ENCODE measurements at regions not wholly inside any gene's neighbourhood (a gene's known extent, or its start where the extent isn't known, plus 50 kb on each side); places are given as distances from the start of the nearest gene placed in this dataset.

DNA sequence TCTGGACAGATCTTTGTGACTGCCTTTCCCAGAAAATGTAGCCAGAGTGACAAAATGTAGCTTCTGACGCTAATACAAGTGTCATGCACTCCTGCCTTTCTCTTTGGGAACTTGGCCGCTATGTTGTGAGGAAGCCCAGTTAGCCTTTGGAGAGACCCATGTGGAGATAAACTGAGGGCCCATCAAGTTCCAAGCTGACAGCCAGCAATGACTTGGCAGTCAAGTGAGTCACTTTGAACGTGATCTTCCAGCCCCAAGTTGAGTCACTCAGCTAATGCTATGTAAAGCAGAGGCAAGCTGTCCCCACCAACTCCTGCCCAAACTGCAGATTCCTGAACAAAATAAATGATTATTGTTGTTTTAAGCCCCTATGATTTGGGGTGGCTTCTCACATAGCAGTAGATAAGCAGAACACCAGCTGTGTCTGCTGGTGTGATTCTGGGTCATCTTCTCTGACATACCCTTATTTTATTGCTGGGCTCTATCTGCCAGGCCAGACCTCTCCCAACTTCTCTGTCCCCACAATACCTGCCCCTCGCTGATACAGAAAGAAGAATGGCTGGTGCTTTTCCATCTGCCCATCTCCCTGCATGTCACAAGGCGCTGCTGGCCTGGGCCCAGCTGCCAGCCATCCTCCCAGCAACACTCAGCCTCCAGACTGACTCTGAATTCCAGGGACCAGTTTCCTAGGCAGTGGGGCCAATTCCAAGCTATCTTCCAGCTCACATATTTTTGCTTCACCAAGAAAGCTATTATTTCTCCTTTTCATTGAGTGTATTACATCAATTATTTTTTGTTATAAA lies 274.8 kb downstream of the LRFN2 start:
- DNase-seq (ENCODE audit: low spot score) = no peak

DNA sequence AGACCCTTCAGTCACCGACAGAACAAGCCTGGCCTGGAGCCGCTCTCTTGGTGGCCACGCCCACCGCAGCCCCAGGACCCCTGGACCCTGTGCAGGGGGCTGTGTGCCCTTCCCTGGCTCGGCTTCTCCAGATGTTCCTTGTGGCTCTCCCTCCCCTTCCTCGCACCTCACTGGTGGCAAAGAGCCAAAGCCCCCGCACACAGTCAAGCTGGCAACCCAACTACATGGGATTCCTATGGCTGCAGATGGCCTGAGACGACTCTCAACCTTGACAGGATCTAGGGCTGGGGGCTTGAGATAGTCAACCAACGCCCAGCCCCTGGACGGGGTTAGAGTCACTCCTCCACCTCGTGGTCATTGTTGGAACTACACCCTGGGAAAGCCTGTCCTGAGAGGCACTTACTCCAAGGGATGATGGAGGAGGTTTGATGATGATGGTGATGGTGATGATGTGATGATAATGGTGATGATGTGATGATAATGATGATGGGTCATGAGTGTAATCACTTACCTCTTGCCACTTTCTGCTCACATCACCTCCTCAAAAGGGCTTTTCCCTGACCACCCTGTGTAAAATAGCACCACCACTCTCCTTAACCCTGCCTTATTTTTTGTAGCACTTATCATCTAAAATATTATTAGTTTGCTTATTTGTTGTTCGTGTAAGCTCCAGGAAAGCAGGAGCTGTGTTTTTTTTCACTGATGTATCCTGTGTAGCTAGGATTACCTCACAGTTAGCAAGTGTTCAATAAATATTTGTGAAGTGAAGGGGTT lies 278.4 kb downstream of the LRFN2 start:
- peak; percentile 42 for DNase-seq (ENCODE audit: low spot score)

DNA sequence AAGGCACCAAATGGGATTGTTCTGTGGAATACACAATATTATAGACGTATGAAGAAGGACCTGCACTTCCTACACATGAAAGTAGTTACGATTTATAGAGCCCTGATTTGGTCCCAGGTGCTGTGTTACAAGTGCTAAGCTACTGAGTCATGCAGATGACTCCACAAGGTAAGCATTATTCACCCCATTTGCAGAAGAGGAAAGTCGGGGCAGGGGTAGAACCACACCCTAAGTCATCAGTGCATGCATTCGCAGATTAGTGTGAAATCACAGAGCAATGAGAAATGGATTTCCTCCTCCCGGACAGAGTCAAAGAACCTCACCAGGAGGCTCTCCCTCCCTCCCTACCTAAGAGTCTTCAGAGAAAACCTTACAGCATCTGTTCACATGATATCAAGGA lies 279.5 kb downstream of the LRFN2 start:
- no peak for DNase-seq (ENCODE audit: low spot score)

DNA sequence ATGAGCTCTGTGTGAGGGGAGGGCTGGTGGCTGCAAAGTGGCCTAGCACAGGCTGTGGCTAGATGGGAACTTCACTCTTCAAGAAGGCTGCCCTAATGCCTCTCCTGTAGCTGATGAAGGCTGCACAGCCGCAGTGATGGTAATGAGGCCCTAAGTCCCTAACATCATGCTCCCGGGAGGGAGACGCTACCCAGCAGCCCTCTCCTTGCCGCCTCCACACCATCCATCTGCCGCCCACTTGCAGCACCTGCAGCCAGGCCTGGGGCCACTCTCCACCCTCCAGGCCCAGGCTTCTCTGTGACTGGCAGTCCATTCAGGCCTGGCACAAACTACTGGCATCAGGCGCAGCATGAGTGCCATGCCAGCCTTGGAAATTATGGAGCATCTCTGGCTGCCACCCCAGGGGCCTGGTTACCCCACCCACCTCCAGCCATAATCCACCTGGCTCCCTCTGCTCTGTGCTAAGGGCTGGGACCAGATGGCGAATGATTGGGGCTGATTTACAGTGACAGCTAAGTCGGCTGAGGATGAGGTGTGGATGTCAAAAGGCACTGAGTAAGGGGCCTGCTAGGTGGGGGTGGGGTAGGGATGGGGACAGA lies 284.2 kb downstream of the LRFN2 start:
- DNase-seq (ENCODE audit: low spot score) = no peak

DNA sequence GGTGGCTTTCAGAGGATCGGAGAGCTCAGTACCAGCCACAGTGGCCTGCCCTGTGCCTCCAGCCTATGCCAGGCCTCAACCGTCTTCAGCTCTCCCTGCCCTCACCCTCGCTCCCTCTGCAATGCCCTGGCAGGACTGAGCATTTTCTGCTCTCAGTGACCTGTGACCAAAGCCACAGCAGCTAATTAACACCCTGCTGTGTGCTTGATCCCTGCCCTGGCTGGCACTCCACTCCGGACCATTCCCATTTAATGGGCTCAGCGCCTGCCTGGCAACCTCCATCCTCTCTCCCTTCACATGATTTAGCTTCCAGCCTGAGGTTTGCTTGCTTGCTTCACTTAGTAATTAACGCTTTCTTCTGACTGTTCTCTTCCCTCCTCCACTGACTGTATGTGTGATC lies 287.5 kb downstream of the LRFN2 start:
- no peak for DNase-seq (ENCODE audit: low spot score)

DNA sequence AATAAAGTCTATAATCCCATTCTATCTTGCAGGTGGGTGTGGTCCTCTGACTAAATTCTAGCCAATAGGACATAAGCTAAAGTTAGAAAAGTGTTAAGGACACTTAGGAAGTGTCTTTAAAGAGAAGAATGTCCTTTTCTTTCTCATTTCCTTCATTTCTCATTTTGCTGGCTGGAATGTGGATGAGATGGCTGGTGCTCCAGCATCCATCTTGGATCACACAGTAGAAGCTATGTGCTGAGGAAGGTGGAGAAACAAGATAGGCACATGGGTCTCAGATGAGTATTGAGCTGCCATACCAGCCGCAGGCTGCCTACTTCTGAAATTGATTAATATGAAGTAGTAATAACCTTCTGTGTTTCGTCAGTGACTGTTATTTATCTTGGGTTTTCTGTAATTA lies 289.0 kb downstream of the LRFN2 start:
- DNase-seq (ENCODE audit: low spot score) = no peak

DNA sequence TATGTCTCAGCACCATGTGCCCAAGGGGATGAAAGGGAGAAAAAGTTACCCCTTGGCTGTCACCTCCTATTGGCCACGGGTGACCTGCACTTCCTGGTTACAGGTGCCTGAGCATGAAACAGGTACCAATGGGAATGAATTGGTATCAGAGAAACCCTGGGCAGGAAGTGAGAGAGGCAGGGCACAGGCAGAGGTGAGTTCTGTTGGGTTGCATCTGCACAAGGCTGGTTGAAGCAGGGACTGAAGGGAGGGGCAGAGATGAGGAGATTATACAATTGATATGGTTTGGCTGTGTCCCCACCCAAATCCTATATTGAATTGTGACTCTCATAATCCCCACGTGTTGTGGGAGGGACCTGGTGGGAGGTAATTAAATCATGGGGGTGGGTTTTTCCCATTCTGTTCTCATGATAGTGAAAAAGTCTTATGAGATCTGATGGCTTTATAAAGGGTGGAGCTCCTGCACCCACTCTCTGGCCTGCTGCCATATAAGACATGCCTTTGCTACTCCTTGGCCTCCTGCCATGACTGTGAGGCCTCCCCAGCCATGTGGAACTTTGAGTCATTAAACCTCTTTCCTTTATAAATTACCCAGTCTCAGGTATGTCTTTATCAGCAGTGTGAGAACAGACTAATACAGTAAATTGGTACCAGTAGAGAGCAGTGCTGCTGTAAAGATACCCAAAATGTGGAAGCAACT lies 291.8 kb downstream of the LRFN2 start:
- no peak for DNase-seq (ENCODE audit: low spot score)

DNA sequence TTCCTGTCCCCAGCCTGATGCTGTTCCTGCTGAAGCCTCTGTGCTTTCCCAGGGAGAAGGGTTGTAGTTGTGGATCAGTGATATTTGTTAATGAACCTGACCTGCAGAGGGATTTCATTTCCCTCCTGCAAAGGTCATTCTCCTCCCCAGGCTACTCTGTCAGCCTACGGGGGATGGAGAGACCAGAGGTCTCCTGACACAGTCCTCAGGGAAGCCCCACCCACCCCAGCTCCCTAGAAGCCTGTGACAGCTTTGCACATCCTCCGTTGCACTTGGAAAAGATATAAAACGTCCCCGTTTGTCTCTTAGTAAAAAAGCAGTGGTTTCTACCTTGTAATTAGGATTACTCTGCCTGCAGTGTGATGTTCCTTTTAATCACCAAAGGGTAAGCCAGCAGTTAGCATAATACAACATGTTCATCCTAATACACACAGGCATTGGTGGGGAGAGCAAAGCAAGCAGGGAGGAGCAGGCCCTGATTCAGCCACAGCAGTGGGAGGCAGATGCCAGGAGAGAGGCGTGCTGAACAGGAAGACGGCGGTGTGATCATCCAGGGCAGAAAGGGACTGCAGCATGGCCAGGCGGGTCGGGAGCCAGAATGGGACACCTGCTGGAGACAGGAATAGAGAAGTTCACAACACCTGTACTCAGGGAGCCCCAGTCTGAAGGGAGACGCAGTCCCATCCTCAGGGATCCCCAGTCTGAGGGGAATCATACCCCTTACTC lies 293.5 kb downstream of the LRFN2 start:
- DNase-seq (ENCODE audit: low spot score) = no peak

DNA sequence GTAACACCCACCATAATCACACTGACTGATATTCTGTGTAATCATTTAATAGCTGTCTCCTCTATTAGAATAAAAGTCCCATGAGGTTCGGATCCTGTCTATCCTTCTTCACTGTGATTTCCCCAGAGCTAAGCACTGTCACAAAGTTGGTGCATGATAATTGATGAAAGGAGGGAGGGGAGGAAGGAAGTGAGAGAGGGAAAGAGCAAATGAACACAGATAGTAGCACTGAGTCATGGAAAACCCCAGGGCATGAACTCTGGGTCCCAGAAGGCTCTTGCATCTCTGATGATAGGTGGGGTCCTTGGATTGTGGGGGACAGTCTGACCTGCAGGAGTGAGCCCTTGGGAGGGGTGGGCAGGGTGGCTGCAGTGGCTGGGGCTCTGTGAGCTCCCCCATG lies 294.1 kb downstream of the LRFN2 start:
- DNase-seq (ENCODE audit: low spot score) = no peak

DNA sequence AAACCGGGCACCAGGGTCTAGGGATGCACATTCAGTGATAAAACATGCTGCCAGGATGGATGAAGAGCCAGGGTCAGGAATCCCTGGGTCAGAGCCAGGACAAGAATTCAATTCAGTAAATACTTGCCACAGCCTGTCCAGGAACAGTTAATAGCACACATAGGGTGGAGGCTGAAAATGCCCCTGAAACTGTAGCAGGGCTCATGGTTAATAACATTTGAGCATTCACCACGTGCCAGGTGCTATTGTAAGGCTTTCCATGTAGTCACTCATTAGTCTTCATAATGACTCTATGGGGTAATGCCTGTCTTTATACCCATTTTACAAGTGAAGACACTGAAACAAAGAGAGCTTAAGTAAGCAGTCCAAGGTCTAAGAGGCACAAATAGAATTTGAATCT lies 296.3 kb downstream of the LRFN2 start:
- no peak for DNase-seq (ENCODE audit: low spot score)

DNA sequence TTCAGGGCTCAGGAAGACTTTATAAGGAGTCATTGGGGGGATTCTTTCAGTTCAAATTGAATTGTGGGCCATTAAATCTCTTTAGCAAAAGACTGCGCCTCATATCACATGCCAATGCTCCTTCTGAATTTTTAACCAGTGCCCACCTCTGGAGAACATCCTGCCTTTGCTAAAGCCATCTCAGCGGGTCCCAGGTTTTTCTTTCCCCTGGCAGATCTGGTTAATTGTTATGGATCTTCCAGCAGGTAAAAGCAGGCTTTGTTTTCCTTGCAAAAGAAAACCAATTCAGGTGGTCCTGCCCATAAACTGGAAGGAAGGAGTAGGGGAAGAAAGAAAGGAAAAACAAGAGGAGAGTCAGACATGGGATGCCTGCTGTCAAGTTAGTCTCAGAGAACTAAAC lies 298.2 kb downstream of the LRFN2 start:
- DNase-seq (ENCODE audit: low spot score) = no peak

DNA sequence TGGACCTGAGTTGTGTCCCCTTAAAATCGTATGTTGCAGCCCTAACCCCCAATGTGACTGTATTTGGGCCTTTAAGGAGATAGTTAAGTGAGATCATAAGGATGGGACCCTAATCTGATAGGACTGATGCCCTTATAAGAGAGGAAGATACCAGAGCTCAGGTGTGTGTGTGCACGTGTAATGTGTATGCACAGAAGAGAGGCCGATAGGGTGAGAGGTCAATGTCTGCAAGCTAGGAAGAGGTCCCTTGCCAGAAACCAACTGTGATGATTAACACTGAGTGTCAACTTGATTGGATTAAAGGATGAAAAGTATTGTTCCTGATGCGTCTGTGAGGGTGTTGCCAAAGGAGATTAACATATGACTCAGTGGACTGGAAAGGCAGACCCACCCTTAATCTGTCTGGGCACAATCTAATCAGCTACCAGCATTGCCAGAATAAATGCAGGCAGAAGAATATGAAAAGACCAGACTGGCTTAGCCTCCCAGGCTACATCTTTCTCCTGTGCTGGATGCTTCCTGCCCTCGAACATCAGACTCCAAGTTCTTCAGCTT lies 299.8 kb downstream of the LRFN2 start:
- DNase-seq (ENCODE audit: low spot score) = no peak

DNA sequence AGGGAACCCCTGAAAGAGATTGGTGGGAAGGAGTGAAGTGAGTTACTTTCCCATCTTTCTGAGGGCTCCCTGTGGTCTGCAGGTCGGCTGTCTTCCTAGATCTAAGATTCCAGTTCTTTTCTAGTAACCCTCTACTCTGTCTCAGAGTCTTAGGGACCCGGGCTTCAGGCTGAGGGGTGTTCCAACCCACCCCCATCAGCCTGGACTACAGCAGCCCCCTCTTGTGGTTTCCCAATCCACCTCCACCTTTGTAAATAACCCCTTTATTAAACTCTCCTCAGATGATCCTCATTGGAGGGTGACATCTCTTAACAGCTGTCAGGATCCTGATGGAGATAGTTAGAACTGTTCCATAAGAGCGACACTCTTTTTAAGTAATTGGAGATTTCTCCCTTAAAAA lies 300.4 kb downstream of the LRFN2 start:
- no peak for DNase-seq (ENCODE audit: low spot score)

DNA sequence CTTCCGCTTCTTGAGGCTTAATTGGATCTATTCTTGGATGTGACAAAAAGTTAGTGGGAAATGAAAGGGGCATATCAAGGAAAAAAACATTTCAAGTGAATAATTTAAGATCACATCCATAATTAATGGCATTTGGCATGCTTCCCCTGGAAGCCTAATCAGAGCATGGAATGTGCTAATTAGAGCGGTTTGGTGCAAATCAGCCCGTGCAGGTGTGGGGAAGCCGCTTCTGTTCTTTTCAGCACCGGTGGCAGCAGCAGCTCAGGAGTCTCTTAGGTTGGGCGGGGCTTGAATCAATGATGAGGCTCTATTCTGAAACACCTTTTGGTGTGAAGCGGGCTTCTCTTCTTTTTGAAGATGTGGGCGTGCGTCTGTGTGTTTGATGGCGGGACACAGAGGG lies 301.2 kb downstream of the LRFN2 start:
- DNase-seq (ENCODE audit: low spot score) = no peak

DNA sequence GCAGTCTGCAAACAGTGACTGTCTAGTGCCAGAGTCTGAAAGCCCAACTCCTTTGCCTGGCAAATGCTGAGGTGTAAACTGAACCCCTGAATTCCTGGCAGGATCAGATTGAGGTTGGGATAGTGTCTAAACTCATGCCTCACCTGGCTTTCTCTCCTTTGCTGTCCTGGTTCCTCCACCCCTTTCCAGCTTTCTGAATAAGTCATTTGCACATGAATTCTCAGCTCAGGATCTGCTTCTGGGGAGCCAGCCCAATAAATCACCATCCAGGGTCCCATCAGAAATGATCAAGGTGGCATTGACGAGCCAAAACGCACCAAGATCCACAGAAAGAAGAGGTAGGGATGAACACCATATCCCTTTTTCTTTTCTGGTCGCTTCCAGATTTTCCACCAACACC lies 301.6 kb downstream of the LRFN2 start:
- no peak for DNase-seq (ENCODE audit: low spot score)

DNA sequence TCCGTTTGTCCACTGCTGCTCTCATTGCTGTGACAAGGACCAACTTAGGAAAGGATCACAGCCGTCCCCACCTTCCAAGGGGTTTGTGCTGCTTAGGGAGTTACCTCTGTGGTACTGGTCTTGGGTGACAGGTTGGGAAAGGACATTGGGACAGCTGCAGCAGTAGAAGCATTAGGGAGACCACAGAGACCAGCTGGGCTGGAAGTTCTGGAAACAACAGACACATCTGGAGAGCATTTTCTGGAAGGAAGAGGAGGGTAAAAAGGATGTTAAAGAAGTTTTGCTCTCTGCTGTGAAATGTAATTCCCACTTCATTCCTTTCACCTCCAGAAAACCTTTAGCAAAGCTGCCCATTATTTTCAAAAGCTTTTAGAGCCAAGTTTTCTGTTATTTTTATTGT lies 304.2 kb downstream of the LRFN2 start:
- no peak for DNase-seq (ENCODE audit: low spot score)

DNA sequence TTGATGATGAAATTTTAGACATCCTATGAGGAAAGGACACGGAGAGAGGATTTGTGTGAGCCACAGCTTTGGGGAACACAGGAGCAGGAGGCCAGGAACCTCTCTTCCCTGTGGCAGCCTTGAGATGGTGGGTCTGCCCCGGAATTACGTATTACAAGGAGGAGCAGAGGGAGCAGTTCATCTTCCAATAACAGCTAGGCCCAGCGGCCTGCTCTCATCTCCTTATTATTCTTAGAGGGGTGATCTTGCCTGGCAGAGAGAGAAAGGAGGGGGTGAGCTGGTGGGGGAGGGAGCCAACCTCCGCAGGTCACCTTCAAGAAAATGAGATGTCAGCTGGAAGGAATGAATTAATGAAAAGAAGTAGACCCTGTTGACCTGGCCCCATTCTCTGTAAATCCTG lies 305.8 kb downstream of the LRFN2 start:
- no peak for DNase-seq (ENCODE audit: low spot score)

DNA sequence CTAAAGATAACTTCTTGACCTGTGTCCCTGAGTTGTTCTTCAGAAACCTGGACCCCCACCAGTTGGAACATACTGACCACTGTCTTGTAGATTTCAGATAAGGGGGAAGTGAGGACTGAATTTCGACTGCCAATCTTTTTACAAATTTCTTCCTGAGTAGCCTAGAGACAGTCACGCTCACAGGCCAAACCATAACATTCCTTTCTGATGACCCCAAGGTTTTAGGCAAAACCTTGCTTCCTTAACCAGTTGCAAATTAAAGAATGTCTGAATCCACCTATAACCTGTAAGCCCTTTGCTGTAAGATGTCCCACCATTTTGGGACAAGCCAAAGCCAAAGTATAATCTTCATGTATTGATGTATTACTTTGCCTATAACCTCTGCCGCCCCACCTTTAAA lies 306.9 kb downstream of the LRFN2 start:
- no peak for DNase-seq (ENCODE audit: low spot score)

DNA sequence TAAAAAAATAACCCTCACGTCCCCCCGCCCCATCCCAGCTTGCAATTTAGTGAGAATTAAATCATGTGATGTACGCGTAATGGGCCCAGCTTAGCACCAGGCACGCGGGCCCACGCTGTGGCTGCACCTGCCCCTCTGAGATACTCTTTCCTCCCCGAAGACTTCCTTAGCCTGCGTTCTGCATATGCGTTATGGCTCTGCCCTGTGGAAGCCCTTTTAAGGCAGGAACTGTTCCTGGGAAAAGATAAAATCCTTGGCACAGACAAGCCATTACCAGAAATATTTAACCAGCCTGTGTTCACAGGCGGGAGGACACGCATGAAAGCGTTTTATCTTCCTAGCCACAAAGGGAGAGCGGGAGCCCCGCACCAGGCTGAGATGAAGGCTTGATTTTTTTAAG lies 311.0 kb downstream of the LRFN2 start:
- no peak for DNase-seq (ENCODE audit: low spot score)

DNA sequence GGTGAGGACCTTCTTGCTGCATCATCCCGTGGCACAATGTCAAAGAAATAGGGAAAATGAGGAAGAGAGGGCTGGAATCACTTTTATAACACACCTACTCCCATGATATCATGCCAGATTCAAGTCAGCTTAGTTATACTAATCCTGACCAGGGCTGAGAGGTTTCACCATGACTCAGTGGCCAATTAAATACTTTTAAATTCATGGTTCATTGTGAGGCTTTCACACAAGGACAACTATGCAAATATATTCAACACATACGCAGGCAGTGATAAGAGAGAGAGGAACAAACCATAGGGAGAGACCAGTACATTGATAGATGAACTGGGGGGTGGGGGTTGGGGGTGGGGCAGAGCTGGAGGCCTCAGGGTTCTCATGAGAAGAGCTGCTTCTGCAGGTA lies 313.1 kb downstream of the LRFN2 start:
- no peak for DNase-seq (ENCODE audit: low spot score)

DNA sequence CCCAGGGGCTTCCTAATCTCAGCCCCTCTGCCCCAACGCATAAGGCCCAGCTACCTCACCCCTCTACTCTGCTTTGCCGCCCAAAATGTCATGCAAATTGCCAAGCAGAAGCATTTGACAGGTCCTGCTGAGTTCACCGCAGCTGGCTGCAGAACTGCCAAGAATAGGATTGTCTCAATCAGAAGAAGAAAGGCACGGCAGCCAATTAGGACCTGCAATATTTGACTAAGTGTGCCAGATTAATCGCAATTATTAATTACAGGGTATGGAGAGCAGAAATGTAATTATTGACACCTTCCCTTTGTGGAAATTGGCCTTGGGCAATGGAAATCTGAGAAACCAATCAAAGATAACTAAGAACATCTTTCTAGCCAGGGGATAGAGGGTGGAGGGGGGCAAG lies 318.6 kb downstream of the LRFN2 start:
- DNase-seq (ENCODE audit: low spot score) = no peak

DNA sequence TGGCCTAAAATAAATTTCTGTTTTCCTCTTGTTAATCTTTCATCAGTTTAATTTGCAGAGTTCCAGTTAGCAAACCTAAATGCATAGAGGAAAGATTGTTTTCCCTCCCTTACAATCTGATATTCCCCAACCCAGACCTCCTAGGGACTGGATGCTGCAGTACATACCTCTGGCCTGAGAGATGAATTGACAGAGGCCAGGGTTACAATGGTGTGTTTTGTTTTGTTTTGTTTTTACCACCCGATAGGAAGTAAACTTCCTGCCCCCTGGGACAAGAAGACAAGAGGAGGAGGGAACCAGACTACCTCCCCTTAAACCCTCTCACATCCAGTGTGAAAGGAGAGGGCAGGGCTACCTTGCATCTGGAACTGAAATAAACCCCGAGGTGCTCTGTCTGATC lies 319.0 kb downstream of the LRFN2 start:
- no peak for DNase-seq (ENCODE audit: low spot score)

Measured in CD4-positive, alpha-beta T cell treated with Interleukin-15 for 4 hours (primary cell).